Natural killer cell (primary cell): ENCODE measurements at regions not wholly inside any gene's neighbourhood (a gene's known extent, or its start where the extent isn't known, plus 50 kb on each side); places are given as distances from the start of the nearest gene placed in this dataset.

ENCODE experiments used
- ATAC-seq, 3 donors: fragments of 150-1000 bp in 2 of 3; fragments of 200-7000 bp in 1 of 3; cut with Tn5 transposase; 1 replicate in 1 of 3; 2 replicates in 2 of 3; pipeline ENCODE4 v1.10.0; 2021; ENCODE audit warnings: mild to moderate bottlenecking in 2 of 3, moderate library complexity in 2 of 3
- DNase-seq, 2 donors: peaks; one replicate each; pipeline versions ENCODE4 v3.0.0 to v3.0.0-alpha.2; 2013 to 2021; ENCODE audit warnings: mixed read lengths in 1 of 2
- H3K27ac ChIP-seq: one replicate; pipeline ENCODE4 v1.5.1; 2013; ENCODE audit warnings: mild to moderate bottlenecking, low read length
- H3K27me3 ChIP-seq: one replicate; pipeline ENCODE4 v1.6.1; 2013; ENCODE audit warnings: low read length; ENCODE audit not compliant: control insufficient read depth, insufficient read depth
- H3K36me3 ChIP-seq: one replicate; pipeline ENCODE4 v1.6.1; 2013; ENCODE audit warnings: low read length; ENCODE audit not compliant: control insufficient read depth, insufficient read depth
- H3K4me1 ChIP-seq: one replicate; pipeline ENCODE4 v1.6.1; 2013; ENCODE audit warnings: low read length; ENCODE audit not compliant: control insufficient read depth, insufficient read depth
- H3K4me3 ChIP-seq: one replicate; pipeline ENCODE4 v1.5.1; 2013; ENCODE audit warnings: low read length
- H3K9me3 ChIP-seq: one replicate; pipeline ENCODE4 v1.6.1; 2013; ENCODE audit warnings: low read length; ENCODE audit not compliant: control insufficient read depth, insufficient read depth
- H3K27ac Mint-ChIP-seq, 2 donors: one replicate each; pipeline ENCODE4 v1.8.0; 2022; ENCODE audit warnings: mild to moderate bottlenecking in 2 of 2, mixed read lengths in 2 of 2, moderate library complexity in 1 of 2
- H3K27me3 Mint-ChIP-seq, 2 donors: one replicate each; pipeline ENCODE4 v1.8.0; 2022; ENCODE audit warnings: low read depth in 2 of 2, mixed read lengths in 2 of 2
- H3K36me3 Mint-ChIP-seq: one replicate; pipeline ENCODE4 v1.8.0; 2022; ENCODE audit warnings: mixed read lengths
- H3K4me1 Mint-ChIP-seq, 2 donors: one replicate each; pipeline ENCODE4 v1.8.0; 2022; ENCODE audit warnings: mixed read lengths in 2 of 2
- H3K4me3 Mint-ChIP-seq: one replicate; pipeline ENCODE4 v1.8.0; 2022; ENCODE audit warnings: mild to moderate bottlenecking, moderate library complexity, mixed read lengths
- H3K9me3 Mint-ChIP-seq, 2 donors: one replicate each; pipeline ENCODE4 v1.8.0; 2022; ENCODE audit warnings: mixed read lengths in 2 of 2
- WGBS: methylation state at CpG from one replicate; pipeline ENCODE4 v1.1.7; 2013; ENCODE audit warnings: missing lambda C conversion rate; ENCODE audit not compliant: insufficient coverage; 5-methylcytosine and 5-hydroxymethylcytosine counted together
- intact Hi-C: fragments of 100-400 bp; cut with micrococcal nuclease; formaldehyde crosslinking; loops from one replicate; pipeline ENCODE4 v1.14.2; 2022
- TF ChIP-seq, protein P1 (sequence below): fragments of 200-600 bp; IDR thresholded peaks from one replicate; pipeline ENCODE4 v1.8.0; 2022; ENCODE audit warnings: antibody characterized with exemption

GRCh38 chr9:135356021-135356420, 123.6 kb upstream of the PPP1R26 start:
- H3K4me3 ChIP-seq = no peak overlapping the region
- peaks cover 8% of the 10 kb centered on the region for H3K4me1 ChIP-seq
- intact Hi-C loops = no loop called here
- no peaks in the 10 kb centered on the region for H3K36me3 Mint-ChIP-seq
- H3K9me3 ChIP-seq = no peaks in the 10 kb centered on the region
- 91% methylated on average over 26 of the region's 26 CpGs for WGBS
- H3K9me3 Mint-ChIP-seq = no peaks in the 10 kb centered on the region
- ATAC-seq = no peak
- TF ChIP-seq, protein P1, sequence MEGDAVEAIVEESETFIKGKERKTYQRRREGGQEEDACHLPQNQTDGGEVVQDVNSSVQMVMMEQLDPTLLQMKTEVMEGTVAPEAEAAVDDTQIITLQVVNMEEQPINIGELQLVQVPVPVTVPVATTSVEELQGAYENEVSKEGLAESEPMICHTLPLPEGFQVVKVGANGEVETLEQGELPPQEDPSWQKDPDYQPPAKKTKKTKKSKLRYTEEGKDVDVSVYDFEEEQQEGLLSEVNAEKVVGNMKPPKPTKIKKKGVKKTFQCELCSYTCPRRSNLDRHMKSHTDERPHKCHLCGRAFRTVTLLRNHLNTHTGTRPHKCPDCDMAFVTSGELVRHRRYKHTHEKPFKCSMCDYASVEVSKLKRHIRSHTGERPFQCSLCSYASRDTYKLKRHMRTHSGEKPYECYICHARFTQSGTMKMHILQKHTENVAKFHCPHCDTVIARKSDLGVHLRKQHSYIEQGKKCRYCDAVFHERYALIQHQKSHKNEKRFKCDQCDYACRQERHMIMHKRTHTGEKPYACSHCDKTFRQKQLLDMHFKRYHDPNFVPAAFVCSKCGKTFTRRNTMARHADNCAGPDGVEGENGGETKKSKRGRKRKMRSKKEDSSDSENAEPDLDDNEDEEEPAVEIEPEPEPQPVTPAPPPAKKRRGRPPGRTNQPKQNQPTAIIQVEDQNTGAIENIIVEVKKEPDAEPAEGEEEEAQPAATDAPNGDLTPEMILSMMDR = no peak
- no peak for DNase-seq
- no peaks in the 10 kb centered on the region for H3K27me3 Mint-ChIP-seq
- no peak overlapping the region for H3K27ac Mint-ChIP-seq
- H3K36me3 ChIP-seq = no peaks in the 10 kb centered on the region
- H3K4me1 Mint-ChIP-seq = peaks cover 8 to 16% of the 10 kb centered on the region in 2 donors
- no peak overlapping the region for H3K4me3 Mint-ChIP-seq
- H3K27ac ChIP-seq = no peak overlapping the region
- no peaks in the 10 kb centered on the region for H3K27me3 ChIP-seq

DNA sequence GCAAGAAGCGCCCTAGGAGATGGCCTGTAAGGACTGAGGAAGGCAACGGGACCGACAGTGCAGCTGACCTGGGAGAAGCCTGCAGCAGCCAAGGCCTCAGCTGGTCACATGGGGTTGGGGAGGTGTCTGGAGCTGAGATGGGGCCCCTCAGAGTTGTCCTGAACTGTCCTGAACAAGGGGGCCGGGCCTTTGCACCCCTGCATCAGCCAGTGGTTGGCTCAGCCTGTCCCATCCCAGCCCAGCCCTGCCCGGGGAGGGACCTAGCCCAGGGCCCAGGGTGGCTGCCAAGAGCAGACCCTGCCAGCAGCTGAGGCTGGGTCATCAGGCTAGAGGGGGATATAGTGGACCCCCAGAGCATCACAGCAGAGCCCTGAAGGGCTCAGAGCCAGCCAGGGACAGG, 122.8 kb upstream of the PPP1R26 start:
- TF ChIP-seq, protein P1 = no peak
- intact Hi-C loops = no loop called here
- Histone ChIP-seq H3K9me3 (no peaks in the 10 kb centered on the region), H3K4me3 (no peak overlapping the region), H3K36me3 (no peaks in the 10 kb centered on the region), H3K27ac (no peak overlapping the region), H3K4me1 (peaks cover 8% of the 10 kb centered on the region), H3K27me3 (no peaks in the 10 kb centered on the region)
- H3K4me1 Mint-ChIP-seq = peaks cover 13 to 16% of the 10 kb centered on the region in 2 donors
- ATAC-seq (no peak), DNase-seq (no peak)
- H3K27ac Mint-ChIP-seq = no peak overlapping the region
- H3K4me3 Mint-ChIP-seq = no peak overlapping the region
- no peaks in the 10 kb centered on the region for H3K36me3 Mint-ChIP-seq
- peaks cover 4% of the 10 kb centered on the region in 2 donors for H3K9me3 Mint-ChIP-seq
- no peaks in the 10 kb centered on the region for H3K27me3 Mint-ChIP-seq
- 82% methylated on average over 5 of the region's 5 CpGs for WGBS

DNA sequence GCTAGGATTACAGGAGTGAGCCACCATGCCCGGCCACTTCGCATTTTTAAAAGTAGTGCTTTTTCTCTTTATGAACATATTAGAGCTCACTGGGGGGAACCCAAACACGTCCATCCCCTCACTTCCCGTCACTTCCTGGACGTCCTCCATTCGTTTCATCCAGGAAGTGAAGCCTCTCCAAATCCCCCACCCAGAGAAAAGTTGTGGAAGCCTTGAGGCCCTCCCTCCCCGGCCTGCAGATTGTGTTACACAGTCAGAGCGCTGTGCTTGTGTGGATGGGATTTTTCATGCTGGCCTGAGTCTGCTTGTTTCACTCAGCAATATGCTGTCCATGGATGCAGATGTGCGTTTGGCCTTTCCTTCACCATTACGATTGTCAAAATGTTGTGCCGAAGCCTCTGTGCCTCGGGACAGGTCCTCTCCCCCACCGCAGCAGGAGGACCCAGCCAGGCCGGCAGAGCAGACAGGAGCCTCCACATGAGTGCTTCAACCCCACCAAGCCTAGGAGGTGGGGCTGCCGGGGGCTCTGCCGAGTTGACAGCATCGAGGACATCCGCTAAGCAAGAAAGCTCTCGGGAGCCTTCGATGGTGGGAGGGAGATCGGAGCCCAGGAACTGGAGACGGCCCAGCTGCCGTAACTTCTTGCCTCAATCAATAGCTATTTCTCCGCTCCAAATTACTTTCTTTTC, 121.6 kb upstream of the PPP1R26 start:
- Mint-ChIP-seq H3K9me3 (peaks cover 4 to 5% of the 10 kb centered on the region in 2 donors), H3K4me1 (peaks cover 13 to 16% of the 10 kb centered on the region in 2 donors), H3K36me3 (no peaks in the 10 kb centered on the region), H3K27me3 (no peaks in the 10 kb centered on the region), H3K27ac (no peak overlapping the region), H3K4me3 (no peak overlapping the region)
- Histone ChIP-seq H3K4me3 (no peak overlapping the region), H3K9me3 (no peaks in the 10 kb centered on the region), H3K4me1 (peaks cover 8% of the 10 kb centered on the region), H3K27me3 (no peaks in the 10 kb centered on the region), H3K27ac (no peak overlapping the region), H3K36me3 (no peaks in the 10 kb centered on the region)
- no peak for DNase-seq
- no peak for ATAC-seq
- 85% methylated on average over 24 of the region's 24 CpGs for WGBS
- intact Hi-C loops = no loop called here
- TF ChIP-seq, protein P1 = no peak

DNA sequence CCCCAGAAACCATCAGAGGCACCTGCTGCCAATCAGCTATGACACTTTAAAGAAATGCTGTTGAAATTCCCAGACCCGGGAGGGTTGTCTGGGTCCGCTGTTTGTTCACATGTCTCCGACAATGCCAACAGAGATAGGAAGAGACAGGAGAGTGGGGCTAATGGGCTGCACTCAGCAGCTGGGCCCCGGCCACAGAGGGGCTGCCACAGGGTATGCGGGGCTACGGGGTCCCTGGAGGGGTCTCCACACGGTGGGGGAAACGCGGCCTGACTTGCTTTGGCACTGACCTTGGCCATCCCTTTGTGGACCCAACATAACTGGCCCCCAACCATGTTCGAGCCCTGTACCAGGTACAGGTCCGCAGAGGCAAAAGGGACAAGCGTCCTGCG, 121.0 kb upstream of the PPP1R26 start:
- TF ChIP-seq, protein P1 = no peak
- intact Hi-C loops = no loop called here
- H3K9me3 ChIP-seq = no peaks in the 10 kb centered on the region
- H3K4me3 ChIP-seq = no peak overlapping the region
- DNase-seq (no peak), ATAC-seq (no peak)
- peaks cover 8% of the 10 kb centered on the region for H3K4me1 ChIP-seq
- no peak overlapping the region for H3K27ac Mint-ChIP-seq
- no peaks in the 10 kb centered on the region for H3K36me3 Mint-ChIP-seq
- no peaks in the 10 kb centered on the region for H3K27me3 ChIP-seq
- no peaks in the 10 kb centered on the region for H3K36me3 ChIP-seq
- H3K9me3 Mint-ChIP-seq = peaks cover 4 to 6% of the 10 kb centered on the region in 2 donors
- 94% methylated on average over 13 of the region's 13 CpGs for WGBS
- no peak overlapping the region for H3K4me3 Mint-ChIP-seq
- peaks cover 13 to 16% of the 10 kb centered on the region in 2 donors for H3K4me1 Mint-ChIP-seq
- H3K27me3 Mint-ChIP-seq = no peaks in the 10 kb centered on the region
- H3K27ac ChIP-seq = no peak overlapping the region
